ENCODE measurements at regions not wholly inside any gene's neighbourhood (a gene's known extent, or its start where the extent isn't known, plus 50 kb on each side); places are given as distances from the start of the nearest gene placed in this dataset.

- intact Hi-C loops (cut with micrococcal nuclease), result no loop called here
Observed at GRCh38 chr4:111649308-111649707, 495.9 kb upstream of the FAM241A start.

GRCh38 chr4:111650146-111650545 is 495.1 kb upstream of the FAM241A start:
- intact Hi-C loops (cut with micrococcal nuclease), result no loop called here

- intact Hi-C loops (cut with micrococcal nuclease), result no loop called here
Observed at GRCh38 chr4:111650674-111651086, 494.6 kb upstream of the FAM241A start.

GRCh38 chr4:111652236-111652635 is 493.0 kb upstream of the FAM241A start:
- intact Hi-C loops (cut with micrococcal nuclease), result no loop called here

GRCh38 chr4:111652986-111653385 is 492.3 kb upstream of the FAM241A start:
- intact Hi-C loops (cut with micrococcal nuclease), result no loop called here

GRCh38 chr4:111662496-111662895 is 482.8 kb upstream of the FAM241A start:
- intact Hi-C loops (cut with micrococcal nuclease), result no loop called here

GRCh38 chr4:111664308-111664945 is 480.8 kb upstream of the FAM241A start:
- intact Hi-C loops (cut with micrococcal nuclease), result no loop called here

GRCh38 chr4:111666826-111667360 is 478.4 kb upstream of the FAM241A start:
- intact Hi-C loops (cut with micrococcal nuclease), result no loop called here

- intact Hi-C loops (cut with micrococcal nuclease), result no loop called here
Observed at GRCh38 chr4:111671756-111672155, 473.5 kb upstream of the FAM241A start.

- intact Hi-C loops (cut with micrococcal nuclease), result no loop called here
Observed at GRCh38 chr4:111675746-111676145, 469.5 kb upstream of the FAM241A start.

GRCh38 chr4:111676533-111676932 is 468.7 kb upstream of the FAM241A start:
- intact Hi-C loops (cut with micrococcal nuclease), result no loop called here

- intact Hi-C loops (cut with micrococcal nuclease), result no loop called here
Observed at GRCh38 chr4:111678479-111678878, 466.8 kb upstream of the FAM241A start.

- intact Hi-C loops (cut with micrococcal nuclease), result no loop called here
Observed at GRCh38 chr4:111678908-111679307, 466.3 kb upstream of the FAM241A start.

- intact Hi-C loops (cut with micrococcal nuclease), result no loop called here
Observed at GRCh38 chr4:111681270-111681669, 464.0 kb upstream of the FAM241A start.

- intact Hi-C loops (cut with micrococcal nuclease), result no loop called here
Observed at GRCh38 chr4:111681751-111682150, 463.5 kb upstream of the FAM241A start.

GRCh38 chr4:111685205-111685604 is 460.0 kb upstream of the FAM241A start:
- intact Hi-C loops (cut with micrococcal nuclease), result no loop called here

- intact Hi-C loops (cut with micrococcal nuclease), result no loop called here
Observed at GRCh38 chr4:111689214-111689613, 456.0 kb upstream of the FAM241A start.

- intact Hi-C loops (cut with micrococcal nuclease), result no loop called here
Observed at GRCh38 chr4:111689731-111690130, 455.5 kb upstream of the FAM241A start.

- intact Hi-C loops (cut with micrococcal nuclease), result no loop called here
Observed at GRCh38 chr4:111693758-111694157, 451.5 kb upstream of the FAM241A start.

- intact Hi-C loops (cut with micrococcal nuclease), result no loop called here
Observed at GRCh38 chr4:111695677-111696076, 449.6 kb upstream of the FAM241A start.

- intact Hi-C loops (cut with micrococcal nuclease), result no loop called here
Observed at GRCh38 chr4:111696505-111696904, 448.7 kb upstream of the FAM241A start.

- intact Hi-C loops (cut with micrococcal nuclease), result no loop called here
Observed at GRCh38 chr4:111697176-111697942, 447.9 kb upstream of the FAM241A start.

- intact Hi-C loops (cut with micrococcal nuclease), result no loop called here
Observed at GRCh38 chr4:111698361-111698760, 446.9 kb upstream of the FAM241A start.

Measured in T-helper 1 cell treated with Interleukin-12 subunit alpha and Interleukin-12 subunit beta and Interleukin-4 antibody, amounts not matched to agents 30 ng/mL and 1 ng/mL, for 36 hours (primary cell).